Lower leg skin (tissue), 3 donors: ENCODE measurements at regions not wholly inside any gene's neighbourhood (a gene's known extent, or its start where the extent isn't known, plus 50 kb on each side); places are given as distances from the start of the nearest gene placed in this dataset.

Experiments
- CTCF ChIP-seq, 3 donors: fragments of 450-650 bp; IDR thresholded peaks; one replicate each; pipeline ENCODE4 v1.5.1; 2016; ENCODE audit warnings: antibody characterized with exemption in 3 of 3, mild to moderate bottlenecking in 3 of 3, moderate library complexity in 2 of 3
- POLR2A ChIP-seq, 2 donors: fragments of 450-650 bp; IDR thresholded peaks; one replicate each; pipeline ENCODE4 v1.6.1; 2016 to 2017; ENCODE audit warnings: antibody characterized with exemption in 2 of 2, mild to moderate bottlenecking in 1 of 2, moderate library complexity in 1 of 2

- TF ChIP-seq POLR2A (IDR thresholded peaks at IDR 0.05) (no peak), CTCF (IDR thresholded peaks at IDR 0.05) (no peak)
Observed at GRCh38 chr2:120831086-120831485, 95.4 kb downstream of the GLI2 start.
